ENCODE measurements at regions not wholly inside any gene's neighbourhood (a gene's known extent, or its start where the extent isn't known, plus 50 kb on each side); places are given as distances from the start of the nearest gene placed in this dataset.

GRCh38 chr12:33817713-33818112 lies 204.6 kb upstream of the ALG10 start:
- no peak for TF ChIP-seq CTCF (IDR thresholded peaks at IDR 0.05; ENCODE audit: low read length)
- TF ChIP-seq EZH2 (IDR thresholded peaks at IDR 0.05; ENCODE audit: borderline replicate concordance, low read length) = no peak
- Histone ChIP-seq H4K20me1 (ENCODE audit: insufficient read depth, low read length) (no peaks in the 10 kb centered on the region), H3K4me1 (ENCODE audit: insufficient read depth, low read length, severe bottlenecking) (no peaks in the 10 kb centered on the region)

DNA sequence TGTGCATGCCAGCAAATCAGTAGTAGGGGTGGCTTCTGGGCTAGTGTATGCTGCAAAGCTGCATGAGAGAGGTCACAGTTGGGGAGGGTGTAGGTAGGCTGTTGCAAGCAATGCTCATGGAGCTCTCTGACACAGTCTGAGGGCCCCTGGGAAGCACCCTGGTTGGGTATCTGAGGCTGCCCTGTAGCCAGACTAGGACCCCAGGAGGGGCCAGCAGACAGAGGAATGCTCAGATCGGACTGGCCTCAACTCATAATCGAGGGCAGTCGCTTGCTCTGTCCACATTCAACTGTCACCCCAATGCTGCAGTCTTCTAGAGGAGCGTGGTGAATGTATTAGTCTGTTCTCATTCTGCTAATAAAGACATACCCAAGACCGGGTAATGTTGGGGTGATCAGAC lies 204.0 kb upstream of the ALG10 start:
- Histone ChIP-seq H2AFZ (ENCODE audit: low read length) (no peak overlapping the region), H4K20me1 (ENCODE audit: insufficient read depth, low read length) (no peaks in the 10 kb centered on the region), H3K27ac (ENCODE audit: low read depth, low read length, poor library complexity, severe bottlenecking) (no peak overlapping the region), H3K4me2 (ENCODE audit: low read length) (no peak overlapping the region), H3K4me1 (ENCODE audit: insufficient read depth, low read length, severe bottlenecking) (no peaks in the 10 kb centered on the region), H3K9ac (ENCODE audit: low read length) (no peak overlapping the region), H3F3A (ENCODE audit: insufficient read depth, low read length) (no peaks in the 10 kb centered on the region), H3K9me3 (ENCODE audit: low read length) (no peaks in the 10 kb centered on the region), H3K4me3 (ENCODE audit: low read depth, low read length, poor library complexity, severe bottlenecking) (no peak overlapping the region), H3K9me2 (ENCODE audit: low read depth, low read length) (no peaks in the 10 kb centered on the region), H3K27me3 (ENCODE audit: insufficient read depth, low read length) (no peaks in the 10 kb centered on the region), H3K36me3 (ENCODE audit: insufficient read depth, low read length) (no peaks in the 10 kb centered on the region), H3K79me2 (ENCODE audit: insufficient read depth, low read length) (no peaks in the 10 kb centered on the region)
- no peak for TF ChIP-seq EZH2 (IDR thresholded peaks at IDR 0.05; ENCODE audit: borderline replicate concordance, low read length)
- no peak for TF ChIP-seq CTCF (IDR thresholded peaks at IDR 0.05; ENCODE audit: low read length)

More at GRCh38 chr12:33817713-33818112, 204.6 kb upstream of the ALG10 start:
- Histone ChIP-seq H3K9ac (ENCODE audit: low read length) (no peak overlapping the region), H3F3A (ENCODE audit: insufficient read depth, low read length) (no peaks in the 10 kb centered on the region), H3K9me3 (ENCODE audit: low read length) (no peaks in the 10 kb centered on the region), H3K27me3 (ENCODE audit: insufficient read depth, low read length) (no peaks in the 10 kb centered on the region), H3K36me3 (ENCODE audit: insufficient read depth, low read length) (no peaks in the 10 kb centered on the region), H3K4me2 (ENCODE audit: low read length) (no peak overlapping the region), H2AFZ (ENCODE audit: low read length) (no peak overlapping the region), H3K9me2 (ENCODE audit: low read depth, low read length) (no peaks in the 10 kb centered on the region), H3K27ac (ENCODE audit: low read depth, low read length, poor library complexity, severe bottlenecking) (no peak overlapping the region), H3K4me3 (ENCODE audit: low read depth, low read length, poor library complexity, severe bottlenecking) (no peak overlapping the region), H3K79me2 (ENCODE audit: insufficient read depth, low read length) (no peaks in the 10 kb centered on the region)

DNA sequence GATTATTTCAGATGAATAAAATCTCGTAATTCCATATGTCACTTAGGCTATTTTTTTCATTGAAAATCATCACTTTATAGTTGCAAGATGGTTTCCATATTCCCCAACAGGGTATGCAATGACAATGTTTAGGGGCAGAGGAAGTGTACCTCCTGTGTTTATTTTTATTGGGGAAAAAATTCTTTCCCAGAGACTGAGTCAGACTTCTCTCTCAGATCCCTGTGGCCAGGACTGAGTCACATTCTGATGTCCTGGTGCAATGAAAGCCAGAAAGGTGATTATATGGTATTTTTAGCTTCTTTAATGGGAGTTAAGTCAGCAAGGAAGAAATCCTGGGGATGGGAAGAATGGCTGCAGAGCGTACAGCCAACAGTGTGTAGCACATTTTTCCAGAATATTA lies 196.9 kb upstream of the ALG10 start:
- no peak overlapping the region for H2AFZ ChIP-seq (ENCODE audit: low read length)
- H3K4me2 ChIP-seq (ENCODE audit: low read length) = no peak overlapping the region
- TF ChIP-seq CTCF (IDR thresholded peaks at IDR 0.05; ENCODE audit: low read length) (no peak), EZH2 (IDR thresholded peaks at IDR 0.05; ENCODE audit: borderline replicate concordance, low read length) (no peak)
- H4K20me1 ChIP-seq (ENCODE audit: insufficient read depth, low read length) = no peaks in the 10 kb centered on the region
- H3K36me3 ChIP-seq (ENCODE audit: insufficient read depth, low read length) = no peaks in the 10 kb centered on the region
- H3K4me1 ChIP-seq (ENCODE audit: insufficient read depth, low read length, severe bottlenecking) = no peaks in the 10 kb centered on the region
- no peaks in the 10 kb centered on the region for H3K79me2 ChIP-seq (ENCODE audit: insufficient read depth, low read length)
- no peaks in the 10 kb centered on the region for H3K27me3 ChIP-seq (ENCODE audit: insufficient read depth, low read length)
- H3K9ac ChIP-seq (ENCODE audit: low read length) = no peak overlapping the region
- H3K4me3 ChIP-seq (ENCODE audit: low read depth, low read length, poor library complexity, severe bottlenecking) = no peak overlapping the region
- H3F3A ChIP-seq (ENCODE audit: insufficient read depth, low read length) = no peaks in the 10 kb centered on the region
- H3K9me3 ChIP-seq (ENCODE audit: low read length) = no peaks in the 10 kb centered on the region
- no peaks in the 10 kb centered on the region for H3K9me2 ChIP-seq (ENCODE audit: low read depth, low read length)
- no peak overlapping the region for H3K27ac ChIP-seq (ENCODE audit: low read depth, low read length, poor library complexity, severe bottlenecking)

Data from OCI-LY1 (cell line).